Body of pancreas (tissue), 4 donors: ENCODE measurements at regions not wholly inside any gene's neighbourhood (a gene's known extent, or its start where the extent isn't known, plus 50 kb on each side); places are given as distances from the start of the nearest gene placed in this dataset.

Experiments
- ATAC-seq: fragments of 150-250 bp; one replicate; pipeline ENCODE4 v1.9.1; 2016
- DNase-seq, 4 donors: peaks; one replicate each; pipeline ENCODE4 v3.0.0-alpha.2; 2019
- H3K27ac ChIP-seq, 4 donors: fragments of 200-600 bp; sonication (generic); 1 replicate in 3 of 4; 2 replicates in 1 of 4; pipeline versions ENCODE4 v1.5.1 to v1.6.1; 2016 to 2019; ENCODE audit warnings: mild to moderate bottlenecking in 1 of 4, mixed read lengths in 1 of 4, moderate library complexity in 1 of 4
- H3K27me3 ChIP-seq, 2 donors: fragments of 200-600 bp; sonication (generic); one replicate each; pipeline ENCODE4 v1.6.0; 2016; ENCODE audit warnings: mild to moderate bottlenecking in 1 of 2
- H3K36me3 ChIP-seq, 2 donors: fragments of 200-600 bp; sonication (generic); replicated peaks in 1 of 2; 2 replicates each; pipeline ENCODE4 v1.5.1; 2016; ENCODE audit warnings: low read depth in 2 of 2; ENCODE audit not compliant: insufficient read depth in 1 of 2
- H3K4me1 ChIP-seq: fragments of 200-600 bp; sonication (generic); one replicate; pipeline ENCODE4 v1.6.0; 2016
- H3K4me3 ChIP-seq, 2 donors: fragments of 200-600 bp; sonication (generic); 1 replicate in 1 of 2; 2 replicates in 1 of 2; pipeline ENCODE4 v1.5.1; 2016 to 2019
- H3K9me3 ChIP-seq, 3 donors: fragments of 200-600 bp; sonication (generic); 1 replicate in 2 of 3; 2 replicates in 1 of 3; pipeline ENCODE4 v1.5.1; 2016
- CTCF ChIP-seq, 7 experiments: fragments of 450-650 bp in 4 of 7; fragments of 200-600 bp in 3 of 7; sonication (generic) in 3 of 7; IDR thresholded peaks; one replicate each; pipeline ENCODE4 v1.5.1; 2016 to 2019; ENCODE audit warnings: antibody characterized with exemption in 7 of 7
- POLR2A ChIP-seq, 3 donors: fragments of 450-650 bp; IDR thresholded peaks; one replicate each; pipeline ENCODE4 v1.6.1; 2016; ENCODE audit warnings: antibody characterized with exemption in 3 of 3, mild to moderate bottlenecking in 2 of 3
- WGBS, 2 donors: methylation state at CpG; one replicate each; pipeline ENCODE4 v1.1.5; 2017; 5-methylcytosine and 5-hydroxymethylcytosine counted together
- intact Hi-C: fragments of 100-400 bp; cut with DNase I; formaldehyde crosslinking; loops from one replicate; pipeline ENCODE4 v1.15.1; 2023

- DNase-seq (no peak), ATAC-seq (no peak)
- H3K36me3 ChIP-seq = no peaks in the 10 kb centered on the region
- intact Hi-C loops = no loop called here
- no peaks in the 10 kb centered on the region for H3K9me3 ChIP-seq
- no peak overlapping the region for H3K4me3 ChIP-seq
- no peaks in the 10 kb centered on the region for H3K4me1 ChIP-seq
- no peaks in the 10 kb centered on the region for H3K27me3 ChIP-seq
- H3K27ac ChIP-seq = no peak overlapping the region
- TF ChIP-seq POLR2A (IDR thresholded peaks at IDR 0.05) = no peak
- TF ChIP-seq CTCF (IDR thresholded peaks at IDR 0.05) = no peak
- 26% methylated on average over 2 of the region's 2 CpGs for WGBS, 2 donors
Measured at GRCh38 chr4:12770351-12770750, 713.8 kb downstream of the RAB28 start.

GRCh38 chr4:12761694-12762093, 722.4 kb downstream of the RAB28 start:
- no peak for TF ChIP-seq CTCF (IDR thresholded peaks at IDR 0.05)
- no peak for TF ChIP-seq POLR2A (IDR thresholded peaks at IDR 0.05)
- ATAC-seq (no peak), DNase-seq (no peak)
- no peaks in the 10 kb centered on the region for H3K4me1 ChIP-seq
- no peaks in the 10 kb centered on the region for H3K27me3 ChIP-seq
- intact Hi-C loops = no loop called here
- no peak overlapping the region for H3K27ac ChIP-seq
- no peak overlapping the region for H3K4me3 ChIP-seq
- WGBS, 2 donors = 62 to 70% methylated on average over 4 of the region's 4 CpGs
- no peaks in the 10 kb centered on the region for H3K36me3 ChIP-seq
- no peaks in the 10 kb centered on the region for H3K9me3 ChIP-seq

- no peak overlapping the region for H3K4me3 ChIP-seq
- H3K27ac ChIP-seq = no peak overlapping the region
- ATAC-seq (no peak), DNase-seq (no peak)
- no peaks in the 10 kb centered on the region for H3K9me3 ChIP-seq
- 47 to 51% methylated on average over 5 of the region's 5 CpGs for WGBS, 2 donors
- H3K27me3 ChIP-seq = no peaks in the 10 kb centered on the region
- no peaks in the 10 kb centered on the region for H3K36me3 ChIP-seq
- no peak for TF ChIP-seq CTCF (IDR thresholded peaks at IDR 0.05)
- no peak for TF ChIP-seq POLR2A (IDR thresholded peaks at IDR 0.05)
- intact Hi-C loops = no loop called here
- H3K4me1 ChIP-seq = no peaks in the 10 kb centered on the region
Measured at GRCh38 chr4:12747154-12747553, 737.0 kb downstream of the RAB28 start.

- Histone ChIP-seq H3K9me3 (no peaks in the 10 kb centered on the region), H3K27ac (no peak overlapping the region), H3K27me3 (no peaks in the 10 kb centered on the region), H3K4me3 (no peak overlapping the region), H3K4me1 (no peaks in the 10 kb centered on the region), H3K36me3 (no peaks in the 10 kb centered on the region)
- DNase-seq (no peak), ATAC-seq (no peak)
- intact Hi-C loops = no loop called here
- no peak for TF ChIP-seq POLR2A (IDR thresholded peaks at IDR 0.05)
- TF ChIP-seq CTCF (IDR thresholded peaks at IDR 0.05) = no peak
- 63 to 73% methylated on average over 12 to 13 of the region's 13 CpGs for WGBS, 2 donors
Measured at GRCh38 chr4:12746221-12746620, 737.9 kb downstream of the RAB28 start.

- H3K9me3 ChIP-seq = no peaks in the 10 kb centered on the region
- H3K4me3 ChIP-seq = no peak overlapping the region
- no peaks in the 10 kb centered on the region for H3K4me1 ChIP-seq
- DNase-seq (no peak), ATAC-seq (no peak)
- H3K36me3 ChIP-seq = no peaks in the 10 kb centered on the region
- H3K27ac ChIP-seq = no peak overlapping the region
- intact Hi-C loops = loop anchor here (10.0 kb wide), 1 partner anchor 810 kb away; the partner anchor contains the start of gene NKX3-2
- no peaks in the 10 kb centered on the region for H3K27me3 ChIP-seq
- 15 to 42% methylated on average over 2 of the region's 2 CpGs for WGBS, 2 donors
- TF ChIP-seq POLR2A (IDR thresholded peaks at IDR 0.05) (no peak), CTCF (IDR thresholded peaks at IDR 0.05) (no peak)
Measured at GRCh38 chr4:12734586-12734985, 749.6 kb downstream of the RAB28 start.
